ENCODE measurements at regions not wholly inside any gene's neighbourhood (a gene's known extent, or its start where the extent isn't known, plus 50 kb on each side); places are given as distances from the start of the nearest gene placed in this dataset.

DNA sequence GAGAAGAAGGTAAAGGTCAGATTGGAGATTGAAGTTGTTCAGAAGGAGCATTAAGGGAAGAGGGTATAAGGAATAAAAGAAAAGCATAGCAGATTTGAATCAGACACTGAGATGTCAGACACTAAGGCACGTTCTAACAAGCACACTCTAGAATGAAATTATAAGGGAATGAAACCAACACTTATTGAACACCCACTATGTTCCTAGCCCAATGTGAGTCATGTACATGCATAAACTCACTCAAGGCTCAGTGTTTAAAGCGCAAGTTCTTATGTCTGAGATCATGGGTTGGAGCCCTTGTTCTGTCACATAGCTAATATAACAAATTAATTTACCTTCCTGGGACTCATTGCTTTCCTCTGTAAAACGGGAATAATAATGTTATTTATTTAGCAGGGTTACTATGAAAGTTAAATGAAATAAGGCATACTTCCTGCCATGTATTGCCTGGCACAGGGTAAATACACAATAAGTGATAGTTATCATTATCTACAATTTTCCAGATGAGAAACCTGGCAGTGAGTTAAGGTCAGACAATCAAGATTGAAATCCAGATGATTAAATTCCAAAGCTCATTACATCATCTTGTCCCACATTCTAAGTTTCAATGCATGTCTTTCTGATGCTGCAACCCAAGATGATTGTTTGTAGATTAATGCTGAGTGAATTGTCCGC lies 68.3 kb upstream of the DACH1 start:
- no peaks in the 10 kb centered on the region for H3K4me1 ChIP-seq (ENCODE audit: insufficient read depth, poor library complexity, severe bottlenecking)
- no peaks in the 10 kb centered on the region for H3K9me3 ChIP-seq (ENCODE audit: severe bottlenecking)
- H3K27ac ChIP-seq (ENCODE audit: poor library complexity, severe bottlenecking) = no peak overlapping the region
- ATAC-seq (ENCODE audit: low read depth) (peak; percentile 36; the same call in 1 of the 3 replicates), DNase-seq (ENCODE audit: low spot score) (no peak)
- no peaks in the 10 kb centered on the region for H3K27me3 ChIP-seq (ENCODE audit: insufficient read depth, poor library complexity, severe bottlenecking)
- TF ChIP-seq, protein P1, sequence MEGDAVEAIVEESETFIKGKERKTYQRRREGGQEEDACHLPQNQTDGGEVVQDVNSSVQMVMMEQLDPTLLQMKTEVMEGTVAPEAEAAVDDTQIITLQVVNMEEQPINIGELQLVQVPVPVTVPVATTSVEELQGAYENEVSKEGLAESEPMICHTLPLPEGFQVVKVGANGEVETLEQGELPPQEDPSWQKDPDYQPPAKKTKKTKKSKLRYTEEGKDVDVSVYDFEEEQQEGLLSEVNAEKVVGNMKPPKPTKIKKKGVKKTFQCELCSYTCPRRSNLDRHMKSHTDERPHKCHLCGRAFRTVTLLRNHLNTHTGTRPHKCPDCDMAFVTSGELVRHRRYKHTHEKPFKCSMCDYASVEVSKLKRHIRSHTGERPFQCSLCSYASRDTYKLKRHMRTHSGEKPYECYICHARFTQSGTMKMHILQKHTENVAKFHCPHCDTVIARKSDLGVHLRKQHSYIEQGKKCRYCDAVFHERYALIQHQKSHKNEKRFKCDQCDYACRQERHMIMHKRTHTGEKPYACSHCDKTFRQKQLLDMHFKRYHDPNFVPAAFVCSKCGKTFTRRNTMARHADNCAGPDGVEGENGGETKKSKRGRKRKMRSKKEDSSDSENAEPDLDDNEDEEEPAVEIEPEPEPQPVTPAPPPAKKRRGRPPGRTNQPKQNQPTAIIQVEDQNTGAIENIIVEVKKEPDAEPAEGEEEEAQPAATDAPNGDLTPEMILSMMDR (IDR thresholded peaks at IDR 0.05; ENCODE audit: poor library complexity, severe bottlenecking) = no peak
- no peak overlapping the region for H3K4me3 ChIP-seq (ENCODE audit: severe bottlenecking)
- no peaks in the 10 kb centered on the region for H3K36me3 ChIP-seq (ENCODE audit: low read depth)

DNA sequence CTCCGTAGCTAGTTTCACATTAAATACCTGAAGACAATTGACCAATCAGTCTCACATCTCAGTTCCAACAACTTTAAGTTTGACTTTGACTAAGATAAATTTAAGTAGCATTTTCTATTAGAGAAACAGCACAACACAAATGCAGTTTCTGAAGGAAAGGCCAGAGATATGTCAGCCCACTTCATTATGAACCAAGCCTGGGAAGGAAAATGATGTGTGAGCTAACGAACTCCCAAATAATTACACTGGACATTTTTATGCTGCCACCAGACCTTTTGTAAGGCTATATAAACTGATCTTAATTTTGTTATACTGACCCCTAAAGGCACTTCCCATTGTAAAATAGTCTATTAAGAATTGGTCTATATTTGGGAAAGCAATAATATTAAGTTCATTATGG lies 57.9 kb upstream of the DACH1 start:
- Histone ChIP-seq H3K4me3 (ENCODE audit: severe bottlenecking) (no peak overlapping the region), H3K27ac (ENCODE audit: poor library complexity, severe bottlenecking) (no peak overlapping the region), H3K27me3 (ENCODE audit: insufficient read depth, poor library complexity, severe bottlenecking) (no peaks in the 10 kb centered on the region), H3K9me3 (ENCODE audit: severe bottlenecking) (no peaks in the 10 kb centered on the region), H3K36me3 (ENCODE audit: low read depth) (no peaks in the 10 kb centered on the region), H3K4me1 (ENCODE audit: insufficient read depth, poor library complexity, severe bottlenecking) (no peaks in the 10 kb centered on the region)
- no peak for DNase-seq (ENCODE audit: low spot score)
- no peak for ATAC-seq (ENCODE audit: low read depth)
- TF ChIP-seq, protein P1 (IDR thresholded peaks at IDR 0.05; ENCODE audit: poor library complexity, severe bottlenecking) = no peak

DNA sequence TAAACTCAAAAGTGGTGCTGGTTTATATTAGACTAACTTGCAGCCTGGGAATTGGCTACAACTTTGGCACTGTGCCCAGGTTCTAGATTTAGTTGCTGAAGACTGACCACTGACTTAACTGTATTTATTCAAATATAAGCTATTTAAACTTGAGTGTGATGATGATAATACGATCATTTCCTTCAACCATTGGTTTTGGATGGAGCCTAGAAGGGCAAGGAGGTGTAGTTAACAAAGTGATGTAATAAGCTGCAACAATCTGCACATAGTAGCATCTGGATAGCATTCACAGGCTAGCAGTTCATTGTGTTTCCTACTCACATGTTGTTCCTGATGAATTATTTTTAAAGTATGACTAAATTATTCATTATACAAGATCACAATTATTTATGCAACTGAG lies 55.2 kb upstream of the DACH1 start:
- DNase-seq (ENCODE audit: low spot score) (no peak), ATAC-seq (ENCODE audit: low read depth) (no peak)
- TF ChIP-seq, protein P1 (IDR thresholded peaks at IDR 0.05; ENCODE audit: poor library complexity, severe bottlenecking) = no peak
- no peak overlapping the region for H3K4me3 ChIP-seq (ENCODE audit: severe bottlenecking)
- H3K27me3 ChIP-seq (ENCODE audit: insufficient read depth, poor library complexity, severe bottlenecking) = no peaks in the 10 kb centered on the region
- H3K9me3 ChIP-seq (ENCODE audit: severe bottlenecking) = no peaks in the 10 kb centered on the region
- H3K36me3 ChIP-seq (ENCODE audit: low read depth) = no peaks in the 10 kb centered on the region
- no peaks in the 10 kb centered on the region for H3K4me1 ChIP-seq (ENCODE audit: insufficient read depth, poor library complexity, severe bottlenecking)
- H3K27ac ChIP-seq (ENCODE audit: poor library complexity, severe bottlenecking) = no peak overlapping the region
